HL-60 (cell line): ENCODE measurements at regions not wholly inside any gene's neighbourhood (a gene's known extent, or its start where the extent isn't known, plus 50 kb on each side); places are given as distances from the start of the nearest gene placed in this dataset.

Experiments used
- DNase-seq, 2 experiments: peaks; one replicate each; pipeline ENCODE4 v3.0.0-alpha.2; 2010 to 2020; ENCODE audit warnings: low read depth in 1 of 2, low spot score in 1 of 2
- H3K27ac ChIP-seq: fragments of 250-450 bp; sonication (Bioruptor Pico); replicated peaks from 2 replicates; pipeline ENCODE4 v1.5.1; 2020; ENCODE audit warnings: mild to moderate bottlenecking, moderate library complexity
- H3K27me3 ChIP-seq: fragments of 250-450 bp; sonication (Bioruptor Pico); 2 replicates; pipeline ENCODE4 v1.5.1; 2021; ENCODE audit warnings: mild to moderate bottlenecking, moderate library complexity; ENCODE audit not compliant: insufficient read depth, poor library complexity, severe bottlenecking
- H3K4me3 ChIP-seq: replicated peaks from 2 replicates; pipeline ENCODE4 v1.5.1; 2011; ENCODE audit warnings: mild to moderate bottlenecking, control low read depth, low read length; ENCODE audit not compliant: insufficient read depth
- GABPA ChIP-seq: IDR thresholded peaks from 2 replicates; pipeline ENCODE4 v1.6.1; 2012; ENCODE audit warnings: low read depth
- POLR2AphosphoS5 ChIP-seq: IDR thresholded peaks from 2 replicates; pipeline ENCODE4 v1.6.1; 2012; ENCODE audit warnings: low read depth
- SPI1 ChIP-seq: IDR thresholded peaks from 2 replicates; pipeline ENCODE4 v1.6.1; 2012; ENCODE audit warnings: low read depth, mild to moderate bottlenecking, borderline replicate concordance
- TF ChIP-seq, protein P1 (sequence below): IDR thresholded peaks from 2 replicates; pipeline ENCODE4 v1.6.1; 2012; ENCODE audit warnings: low read depth; ENCODE audit not compliant: insufficient replicate concordance
- TF ChIP-seq, protein P2 (sequence below): IDR thresholded peaks from one replicate; pipeline ENCODE4 v1.5.1; 2011; ENCODE audit warnings: low read length, control low read depth, inconsistent platforms; ENCODE audit not compliant: insufficient read depth

DNA sequence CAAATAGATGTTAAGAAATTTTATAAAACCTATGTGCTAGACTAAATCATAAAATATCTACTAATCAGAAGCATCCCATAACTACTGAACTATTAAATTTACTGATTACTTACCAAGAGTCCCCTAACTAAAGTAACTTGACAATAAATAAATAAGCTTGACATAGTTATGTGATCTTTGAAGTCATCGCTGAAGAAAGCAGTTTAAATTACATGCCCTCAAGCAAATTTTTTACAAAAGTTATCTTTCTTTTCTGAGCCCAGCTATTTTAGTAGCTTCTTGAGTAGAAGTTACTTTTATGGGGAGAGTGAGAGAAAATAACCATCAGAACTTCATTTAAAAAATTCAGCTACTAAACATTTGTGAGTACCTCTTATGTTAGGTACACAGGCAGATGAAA is 150.9 kb upstream of the FAM241A start:
- H3K4me3 ChIP-seq: no peak overlapping the region
- TF ChIP-seq GABPA (no peak), SPI1 (no peak), POLR2AphosphoS5 (no peak)
- TF ChIP-seq, protein P1, sequence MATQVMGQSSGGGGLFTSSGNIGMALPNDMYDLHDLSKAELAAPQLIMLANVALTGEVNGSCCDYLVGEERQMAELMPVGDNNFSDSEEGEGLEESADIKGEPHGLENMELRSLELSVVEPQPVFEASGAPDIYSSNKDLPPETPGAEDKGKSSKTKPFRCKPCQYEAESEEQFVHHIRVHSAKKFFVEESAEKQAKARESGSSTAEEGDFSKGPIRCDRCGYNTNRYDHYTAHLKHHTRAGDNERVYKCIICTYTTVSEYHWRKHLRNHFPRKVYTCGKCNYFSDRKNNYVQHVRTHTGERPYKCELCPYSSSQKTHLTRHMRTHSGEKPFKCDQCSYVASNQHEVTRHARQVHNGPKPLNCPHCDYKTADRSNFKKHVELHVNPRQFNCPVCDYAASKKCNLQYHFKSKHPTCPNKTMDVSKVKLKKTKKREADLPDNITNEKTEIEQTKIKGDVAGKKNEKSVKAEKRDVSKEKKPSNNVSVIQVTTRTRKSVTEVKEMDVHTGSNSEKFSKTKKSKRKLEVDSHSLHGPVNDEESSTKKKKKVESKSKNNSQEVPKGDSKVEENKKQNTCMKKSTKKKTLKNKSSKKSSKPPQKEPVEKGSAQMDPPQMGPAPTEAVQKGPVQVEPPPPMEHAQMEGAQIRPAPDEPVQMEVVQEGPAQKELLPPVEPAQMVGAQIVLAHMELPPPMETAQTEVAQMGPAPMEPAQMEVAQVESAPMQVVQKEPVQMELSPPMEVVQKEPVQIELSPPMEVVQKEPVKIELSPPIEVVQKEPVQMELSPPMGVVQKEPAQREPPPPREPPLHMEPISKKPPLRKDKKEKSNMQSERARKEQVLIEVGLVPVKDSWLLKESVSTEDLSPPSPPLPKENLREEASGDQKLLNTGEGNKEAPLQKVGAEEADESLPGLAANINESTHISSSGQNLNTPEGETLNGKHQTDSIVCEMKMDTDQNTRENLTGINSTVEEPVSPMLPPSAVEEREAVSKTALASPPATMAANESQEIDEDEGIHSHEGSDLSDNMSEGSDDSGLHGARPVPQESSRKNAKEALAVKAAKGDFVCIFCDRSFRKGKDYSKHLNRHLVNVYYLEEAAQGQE: no peak
- TF ChIP-seq, protein P2, sequence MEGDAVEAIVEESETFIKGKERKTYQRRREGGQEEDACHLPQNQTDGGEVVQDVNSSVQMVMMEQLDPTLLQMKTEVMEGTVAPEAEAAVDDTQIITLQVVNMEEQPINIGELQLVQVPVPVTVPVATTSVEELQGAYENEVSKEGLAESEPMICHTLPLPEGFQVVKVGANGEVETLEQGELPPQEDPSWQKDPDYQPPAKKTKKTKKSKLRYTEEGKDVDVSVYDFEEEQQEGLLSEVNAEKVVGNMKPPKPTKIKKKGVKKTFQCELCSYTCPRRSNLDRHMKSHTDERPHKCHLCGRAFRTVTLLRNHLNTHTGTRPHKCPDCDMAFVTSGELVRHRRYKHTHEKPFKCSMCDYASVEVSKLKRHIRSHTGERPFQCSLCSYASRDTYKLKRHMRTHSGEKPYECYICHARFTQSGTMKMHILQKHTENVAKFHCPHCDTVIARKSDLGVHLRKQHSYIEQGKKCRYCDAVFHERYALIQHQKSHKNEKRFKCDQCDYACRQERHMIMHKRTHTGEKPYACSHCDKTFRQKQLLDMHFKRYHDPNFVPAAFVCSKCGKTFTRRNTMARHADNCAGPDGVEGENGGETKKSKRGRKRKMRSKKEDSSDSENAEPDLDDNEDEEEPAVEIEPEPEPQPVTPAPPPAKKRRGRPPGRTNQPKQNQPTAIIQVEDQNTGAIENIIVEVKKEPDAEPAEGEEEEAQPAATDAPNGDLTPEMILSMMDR: no peak
- H3K27me3 ChIP-seq: peaks cover 4% of the 10 kb centered on the region
- no peak for DNase-seq
- no peak overlapping the region for H3K27ac ChIP-seq

DNA sequence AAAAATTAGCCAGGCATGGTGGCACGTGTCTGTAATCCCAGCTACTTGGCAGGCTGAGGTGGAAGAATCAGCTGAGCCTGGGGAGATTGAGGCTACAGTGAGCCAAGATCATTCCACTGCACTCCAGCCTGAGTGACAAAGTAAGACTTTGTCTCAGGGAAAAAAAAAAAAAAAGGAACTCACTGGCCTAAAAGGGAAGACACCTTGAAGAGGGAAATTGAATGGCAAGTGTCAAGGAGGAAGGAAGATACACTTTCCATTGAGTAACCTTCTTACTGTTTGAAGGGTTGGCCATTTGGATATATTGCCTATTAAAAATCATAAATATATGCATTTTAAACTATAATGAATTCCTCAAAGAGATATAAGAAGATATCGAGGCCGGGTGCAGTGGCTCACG is 147.5 kb upstream of the FAM241A start:
- H3K27ac ChIP-seq: no peak overlapping the region
- DNase-seq: no peak
- TF ChIP-seq, protein P1: no peak
- TF ChIP-seq SPI1: peak; percentile 57; the same call in 1 of the 2 replicates
- no peaks in the 10 kb centered on the region for H3K27me3 ChIP-seq
- H3K4me3 ChIP-seq: no peak overlapping the region

DNA sequence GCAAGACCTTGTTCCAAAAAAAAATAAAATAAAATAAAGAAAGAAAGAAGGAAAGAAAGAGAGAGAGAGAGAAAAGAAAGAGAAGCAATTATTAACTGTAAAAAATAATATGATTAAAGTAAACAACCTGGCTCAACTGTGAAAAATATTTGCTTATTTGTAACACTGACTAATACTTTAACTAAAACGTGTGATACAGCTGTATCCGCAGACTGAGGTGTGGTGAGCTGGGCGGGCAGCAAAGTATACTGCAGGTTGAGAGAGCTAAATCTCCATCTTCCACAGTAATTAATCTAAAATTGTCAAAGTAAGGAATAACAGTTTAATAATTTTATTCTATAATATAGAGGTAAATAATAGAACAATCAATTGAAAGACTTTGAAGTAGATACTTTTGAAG is 145.5 kb upstream of the FAM241A start:
- no peak for TF ChIP-seq POLR2AphosphoS5
- TF ChIP-seq, protein P1: no peak
- no peak for TF ChIP-seq SPI1
- TF ChIP-seq GABPA: no peak
- TF ChIP-seq, protein P2: no peak
- Histone ChIP-seq H3K27ac (no peak overlapping the region), H3K27me3 (no peaks in the 10 kb centered on the region), H3K4me3 (no peak overlapping the region)
- no peak for DNase-seq

DNA sequence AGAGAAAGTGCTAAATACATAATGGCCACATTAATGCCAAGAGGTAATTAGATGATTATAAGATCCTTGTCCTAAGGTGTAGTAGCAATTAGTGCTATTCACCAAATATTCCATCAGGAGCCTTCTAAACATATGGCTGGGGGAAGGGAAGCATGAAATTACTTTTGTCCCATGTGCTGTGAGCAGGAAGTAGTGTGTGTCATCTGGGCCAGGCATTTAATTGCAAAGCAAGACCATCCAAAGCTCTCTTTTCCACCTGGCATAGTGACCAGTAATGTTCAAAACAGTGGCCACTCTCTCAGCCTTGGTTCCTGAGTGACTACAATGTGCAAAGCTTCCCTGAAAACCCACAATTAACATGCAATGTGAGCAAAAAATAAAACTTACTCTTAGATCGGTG is 144.2 kb upstream of the FAM241A start:
- Histone ChIP-seq H3K27ac (no peak overlapping the region), H3K4me3 (no peak overlapping the region), H3K27me3 (no peaks in the 10 kb centered on the region)
- no peak for DNase-seq
- TF ChIP-seq, protein P2: no peak
- no peak for TF ChIP-seq POLR2AphosphoS5
- TF ChIP-seq, protein P1: no peak
- no peak for TF ChIP-seq SPI1
- no peak for TF ChIP-seq GABPA
